SK-N-SH (cell line): ENCODE measurements at regions not wholly inside any gene's neighbourhood (a gene's known extent, or its start where the extent isn't known, plus 50 kb on each side); places are given as distances from the start of the nearest gene placed in this dataset.
"Not testable (repeated sequence)": the region's sequence is repeated elsewhere in the genome, so short reads cannot be mapped to it uniquely, and the experiment has no call there.

Experiments
- CTCF ChIA-PET: fragments of 300-600, 350-600 bp; formaldehyde crosslinking; extraction: SDS; loops from one replicate; lab custom pipeline; 2021; lab: Yijun Ruan, JAX
- POLR2A ChIA-PET: fragments of 350-600 bp; sonication (Branson Sonifier 250); formaldehyde crosslinking; extraction: SDS; loops from one replicate; lab custom pipeline; 2020; ENCODE audit warnings: antibody characterized with exemption, inconsistent platforms; lab: Yijun Ruan, JAX
- DNase-seq: peaks from one replicate; pipeline ENCODE4 v3.0.0; 2012
- H2AFZ ChIP-seq: fragments of 200-600 bp; sonication (generic); 2 replicates; pipeline ENCODE4 v1.8.1; 2016; ENCODE audit warnings: antibody characterized with exemption, mild to moderate bottlenecking, low read depth
- H3F3A ChIP-seq: fragments of 200-600 bp; sonication (generic); replicated peaks from 2 replicates; pipeline ENCODE3; 2016; ENCODE audit warnings: antibody characterized with exemption, mild to moderate bottlenecking; ENCODE audit not compliant: insufficient read depth
- H3K27ac ChIP-seq, 2 experiments: fragments of 200-500 bp in 1 of 2; fragments of 200-600 bp in 1 of 2; sonication (Bioruptor generic) in 1 of 2; sonication (generic), shearing (Covaris generic) in 1 of 2; 2 replicates each; pipeline versions ENCODE4 v1.5.1 to v1.6.1; 2014 to 2016; ENCODE audit warnings: low read depth in 2 of 2, inconsistent platforms in 1 of 2, low read length in 1 of 2, mild to moderate bottlenecking in 1 of 2, mixed read lengths in 1 of 2
- H3K27me3 ChIP-seq: fragments of 200-600 bp; sonication (generic), shearing (Covaris generic); 2 replicates; pipeline ENCODE4 v1.6.1; 2016; ENCODE audit warnings: mixed run types; ENCODE audit not compliant: insufficient read depth
- H3K36me3 ChIP-seq, 2 experiments: fragments of 200-500 bp in 1 of 2; fragments of 200-600 bp in 1 of 2; sonication (Bioruptor generic) in 1 of 2; sonication (generic) in 1 of 2; replicated peaks in 1 of 2; 2 replicates each; pipeline versions ENCODE3 to v1.5.1; 2014 to 2016; ENCODE audit warnings: low read length in 1 of 2, mild to moderate bottlenecking in 1 of 2; ENCODE audit not compliant: insufficient read depth in 2 of 2, control insufficient read depth in 1 of 2
- H3K4me1 ChIP-seq, 2 experiments: fragments of 200-500 bp in 1 of 2; fragments of 200-600 bp in 1 of 2; sonication (Bioruptor generic) in 1 of 2; sonication (generic), shearing (Covaris generic) in 1 of 2; 2 replicates each; pipeline versions ENCODE4 v1.5.1 to v1.6.1; 2014 to 2016; ENCODE audit warnings: low read depth in 1 of 2, low read length in 1 of 2, mixed run types in 1 of 2; ENCODE audit not compliant: insufficient read depth in 2 of 2, control insufficient read depth in 1 of 2
- H3K4me2 ChIP-seq: fragments of 200-600 bp; sonication (generic), shearing (Covaris generic); 2 replicates; pipeline ENCODE4 v1.6.1; 2017; ENCODE audit warnings: mixed run types
- H3K4me3 ChIP-seq, 2 experiments: fragments of 200-500 bp in 1 of 2; fragments of 200-600 bp in 1 of 2; sonication (Bioruptor generic) in 1 of 2; sonication (generic), shearing (Covaris generic) in 1 of 2; 2 replicates each; pipeline versions ENCODE4 v1.5.1 to v1.8.1; 2014 to 2016; ENCODE audit warnings: low read depth in 2 of 2, inconsistent platforms in 1 of 2, low read length in 1 of 2, mild to moderate bottlenecking in 1 of 2, mixed read lengths in 1 of 2, moderate library complexity in 1 of 2
- H3K79me2 ChIP-seq: fragments of 200-600 bp; sonication (generic); 2 replicates; pipeline ENCODE4 v1.8.1; 2017; ENCODE audit warnings: mild to moderate bottlenecking; ENCODE audit not compliant: insufficient read depth
- H3K9ac ChIP-seq: fragments of 200-600 bp; sonication (generic); 2 replicates; pipeline ENCODE4 v1.6.1; 2017; ENCODE audit warnings: mixed run types
- H3K9me2 ChIP-seq: fragments of 200-600 bp; sonication (generic); 2 replicates; pipeline ENCODE4 v1.6.1; 2017; ENCODE audit warnings: mixed run types
- H3K9me3 ChIP-seq: fragments of 200-600 bp; sonication (generic); 2 replicates; pipeline ENCODE4 v1.6.1; 2017; ENCODE audit warnings: mixed run types, mild to moderate bottlenecking, moderate library complexity
- H4K20me1 ChIP-seq: fragments of 200-600 bp; sonication (generic); 2 replicates; pipeline ENCODE4 v1.6.1; 2017; ENCODE audit warnings: mild to moderate bottlenecking, mixed run types; ENCODE audit not compliant: insufficient read depth
- WGBS: methylation state at CpG from one replicate; pipeline ENCODE4 v1.1.6; 2017; ENCODE audit warnings: low lambda C conversion rate; 5-methylcytosine and 5-hydroxymethylcytosine counted together

DNA sequence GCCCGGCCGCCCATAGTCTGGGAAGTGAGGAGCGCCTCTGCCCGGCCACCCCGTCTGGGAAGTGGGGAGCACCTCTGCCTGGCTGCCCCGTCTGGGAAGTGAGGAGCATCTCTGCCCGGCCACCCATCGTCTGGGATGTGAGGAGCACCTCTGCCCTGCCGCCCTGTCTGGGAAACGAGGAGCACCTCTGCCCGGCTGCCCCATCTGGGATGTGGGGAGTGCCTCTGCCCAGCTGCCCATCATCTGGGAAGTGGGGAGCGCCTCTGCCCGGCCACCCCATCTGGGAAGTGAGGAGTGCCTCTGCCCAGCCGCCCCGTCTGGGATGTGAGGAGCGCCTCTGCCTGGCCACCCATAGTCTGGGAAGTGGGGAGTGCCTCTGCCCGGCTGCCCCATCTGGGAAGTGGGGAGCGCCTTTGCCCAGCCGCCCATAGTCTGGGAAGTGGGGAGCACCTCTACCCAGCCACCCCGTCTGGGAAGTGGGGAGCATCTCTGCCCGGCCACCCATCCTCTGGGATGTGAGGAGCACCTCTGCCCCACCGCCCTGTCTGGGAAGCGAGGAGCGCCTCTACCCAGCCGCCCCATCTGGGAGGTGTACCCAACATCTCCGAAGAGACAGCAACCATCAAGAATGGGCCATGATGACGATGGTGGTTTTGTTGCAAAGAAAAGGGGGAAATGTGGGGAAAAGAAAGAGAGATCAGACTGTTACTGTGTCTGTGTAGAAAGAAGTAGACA is 92.5 kb upstream of the ZNF519 start:
- POLR2A ChIA-PET, H3K27ac ChIP-seq, H3K79me2 ChIP-seq, H3K9ac ChIP-seq, H3K4me2 ChIP-seq, CTCF ChIA-PET, H3K9me2 ChIP-seq, H3K9me3 ChIP-seq, H2AFZ ChIP-seq, H3F3A ChIP-seq, H4K20me1 ChIP-seq, H3K36me3 ChIP-seq, H3K4me1 ChIP-seq, H3K4me3 ChIP-seq, DNase-seq, H3K27me3 ChIP-seq: not testable (repeated sequence)
- 56% methylated on average over 6 of the region's 27 CpGs for WGBS

DNA sequence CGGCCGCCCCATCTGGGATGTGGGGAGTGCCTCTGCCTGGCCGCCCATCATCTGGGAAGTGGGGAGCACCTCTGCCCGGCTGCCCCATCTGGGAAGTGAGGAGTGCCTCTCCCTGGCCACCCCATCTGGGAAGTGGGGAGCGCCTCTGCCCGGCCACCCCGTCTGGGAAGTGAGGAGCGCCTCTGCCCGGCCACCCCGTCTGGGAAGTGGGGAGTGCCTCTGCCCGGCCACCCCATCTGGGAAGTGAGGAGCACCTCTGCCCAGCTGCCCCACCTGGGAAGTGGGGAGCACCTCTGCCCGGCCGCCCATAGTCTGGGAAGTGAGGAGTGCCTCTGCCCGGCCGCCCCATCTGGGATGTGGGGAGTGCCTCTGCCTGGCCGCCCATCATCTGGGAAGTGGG is 91.7 kb upstream of the ZNF519 start:
- POLR2A ChIA-PET, H4K20me1 ChIP-seq, H3K9me3 ChIP-seq, H3F3A ChIP-seq, H3K27me3 ChIP-seq, H3K4me3 ChIP-seq, H3K4me1 ChIP-seq, H3K9me2 ChIP-seq, H3K27ac ChIP-seq, DNase-seq, CTCF ChIA-PET, H2AFZ ChIP-seq, H3K79me2 ChIP-seq, H3K4me2 ChIP-seq, H3K36me3 ChIP-seq, H3K9ac ChIP-seq: not testable (repeated sequence)
- 80% methylated on average over 2 of the region's 16 CpGs for WGBS

DNA sequence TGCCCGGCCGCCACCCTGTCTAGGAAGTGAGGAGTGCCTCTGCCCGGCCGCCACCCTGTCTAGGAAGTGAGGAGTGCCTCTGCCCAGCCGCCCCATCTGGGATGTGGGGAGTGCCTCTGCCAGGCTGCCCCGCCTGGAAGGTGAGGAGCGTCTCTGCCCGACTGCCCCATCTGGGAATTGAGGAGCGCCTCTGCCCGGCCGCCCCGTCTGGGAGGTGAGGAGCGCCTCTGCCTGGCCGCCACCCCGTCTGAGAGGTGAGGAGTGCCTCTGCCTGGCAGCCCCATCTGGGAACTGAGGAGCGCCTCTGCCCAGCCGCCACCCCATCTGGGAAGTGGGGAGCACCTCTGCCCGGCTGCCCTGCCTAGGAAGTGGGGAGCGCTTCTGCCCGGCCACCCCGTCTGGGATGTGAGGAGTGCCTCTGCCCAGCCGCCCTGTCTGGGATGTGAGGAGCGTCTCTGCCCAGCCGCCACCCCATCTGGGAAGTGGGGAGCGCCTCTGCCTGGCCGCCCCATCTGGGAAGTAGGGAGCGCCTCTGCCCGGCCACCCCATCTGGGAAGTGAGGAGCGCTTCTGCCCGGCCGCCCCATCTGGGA is 91.1 kb upstream of the ZNF519 start:
- DNase-seq, H3K4me2 ChIP-seq, H3F3A ChIP-seq, H3K79me2 ChIP-seq, POLR2A ChIA-PET, H4K20me1 ChIP-seq, H3K4me1 ChIP-seq, CTCF ChIA-PET, H3K9me3 ChIP-seq, H3K36me3 ChIP-seq, H3K27ac ChIP-seq, H2AFZ ChIP-seq, H3K9ac ChIP-seq, H3K9me2 ChIP-seq, H3K27me3 ChIP-seq, H3K4me3 ChIP-seq: not testable (repeated sequence)
- WGBS = 27% methylated on average over 5 of the region's 31 CpGs

DNA sequence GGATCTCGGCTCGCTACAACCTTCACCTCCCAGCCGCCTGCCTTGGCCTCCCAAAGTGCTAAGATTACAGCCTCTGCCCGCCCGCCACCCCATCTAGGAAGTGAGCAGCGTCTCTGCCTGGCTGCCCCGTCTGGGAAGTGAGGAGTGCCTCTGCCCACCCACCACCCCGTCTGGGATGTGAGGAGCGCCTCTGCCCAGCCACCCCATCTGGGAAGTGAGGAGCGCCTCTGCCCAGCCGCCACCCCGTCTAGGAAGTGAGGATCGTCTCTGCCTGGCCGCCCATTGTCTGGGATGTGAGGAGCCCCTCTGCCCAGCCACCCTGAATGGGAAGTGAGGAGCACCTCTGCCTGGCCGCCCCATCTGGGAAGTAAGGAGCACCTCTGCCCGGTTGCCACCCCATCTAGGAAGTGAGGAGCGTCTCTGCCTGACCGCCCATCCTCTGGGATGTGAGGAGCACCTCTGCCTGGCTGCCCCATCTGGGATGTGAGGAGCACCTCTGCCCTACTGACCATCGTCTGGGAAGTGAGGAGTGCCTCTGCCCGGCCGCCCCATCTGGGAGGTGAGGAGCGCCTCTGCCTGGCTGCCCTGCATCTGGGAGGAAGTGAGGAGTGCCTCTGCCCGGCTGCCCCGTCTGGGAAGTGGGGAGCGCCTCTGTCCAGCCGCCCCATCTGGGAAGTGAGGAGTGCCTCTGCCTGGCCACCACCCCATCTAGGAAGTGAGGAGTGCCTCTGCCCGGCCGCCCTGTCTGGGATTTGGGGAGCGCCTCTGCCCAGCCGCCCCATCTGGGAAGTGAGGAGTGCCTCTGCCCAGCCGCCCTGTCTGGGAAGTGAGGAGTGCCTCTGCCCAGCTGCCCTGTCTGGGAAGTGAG is 90.4 kb upstream of the ZNF519 start:
- WGBS = 33% methylated on average over 3 of the region's 31 CpGs
- H3K79me2 ChIP-seq, H3K4me1 ChIP-seq, H3K9me2 ChIP-seq, H3K36me3 ChIP-seq, H4K20me1 ChIP-seq, H3F3A ChIP-seq, POLR2A ChIA-PET, H3K9me3 ChIP-seq, H3K4me2 ChIP-seq, H3K27ac ChIP-seq, H3K27me3 ChIP-seq, H2AFZ ChIP-seq, DNase-seq, CTCF ChIA-PET, H3K4me3 ChIP-seq, H3K9ac ChIP-seq: not testable (repeated sequence)
